ENCODE measurements at regions not wholly inside any gene's neighbourhood (a gene's known extent, or its start where the extent isn't known, plus 50 kb on each side); places are given as distances from the start of the nearest gene placed in this dataset.

- DNase-seq (no peak), ATAC-seq (no peak)
- intact Hi-C loops (cut with DNase I) = no loop called here
These were observed 264.5 kb downstream of the TTLL7 start for GRCh38 chr1:83734420-83734819.

GRCh38 chr1:83725735-83726360, 273.1 kb downstream of the TTLL7 start:
- no peaks in the 10 kb centered on the region for H3K9me3 ChIP-seq
- no peak for DNase-seq
- ATAC-seq = no peak
- intact Hi-C loops (cut with DNase I) = no loop called here
- 89% methylated on average over 5 of the region's 5 CpGs for WGBS (ENCODE audit: insufficient coverage, low coverage, low lambda C conversion rate, missing lambda C conversion rate)
- H3K4me1 ChIP-seq = no peaks in the 10 kb centered on the region
- no peak overlapping the region for H3K27ac ChIP-seq
- no peak for TF ChIP-seq CTCF (IDR thresholded peaks at IDR 0.05)
- no peak for TF ChIP-seq POLR2A (IDR thresholded peaks at IDR 0.05)
- no peaks in the 10 kb centered on the region for H3K27me3 ChIP-seq
- H3K4me3 ChIP-seq = no peak overlapping the region
- no peaks in the 10 kb centered on the region for H3K36me3 ChIP-seq

More at GRCh38 chr1:83734420-83734819, 264.5 kb downstream of the TTLL7 start:
- Histone ChIP-seq H3K4me1 (no peaks in the 10 kb centered on the region), H3K27me3 (no peaks in the 10 kb centered on the region), H3K36me3 (no peaks in the 10 kb centered on the region), H3K9me3 (no peaks in the 10 kb centered on the region), H3K27ac (no peak overlapping the region), H3K4me3 (no peak overlapping the region)
- no peak for TF ChIP-seq CTCF (IDR thresholded peaks at IDR 0.05)
- TF ChIP-seq POLR2A (IDR thresholded peaks at IDR 0.05) = no peak
- 93% methylated on average over 11 of the region's 13 CpGs for WGBS (ENCODE audit: insufficient coverage, low coverage, low lambda C conversion rate, missing lambda C conversion rate)

GRCh38 chr1:83718338-83718737, 280.6 kb downstream of the TTLL7 start:
- H3K27ac ChIP-seq = no peak overlapping the region
- no peak for DNase-seq
- no peaks in the 10 kb centered on the region for H3K36me3 ChIP-seq
- H3K4me3 ChIP-seq = no peak overlapping the region
- H3K4me1 ChIP-seq = no peaks in the 10 kb centered on the region
- no peaks in the 10 kb centered on the region for H3K9me3 ChIP-seq
- WGBS (ENCODE audit: insufficient coverage, low coverage, low lambda C conversion rate, missing lambda C conversion rate) = 86% methylated on average over 6 of the region's 6 CpGs
- TF ChIP-seq CTCF (IDR thresholded peaks at IDR 0.05) (no peak), POLR2A (IDR thresholded peaks at IDR 0.05) (no peak)
- H3K27me3 ChIP-seq = no peaks in the 10 kb centered on the region
- intact Hi-C loops (cut with DNase I) = no loop called here
- ATAC-seq = no peak

GRCh38 chr1:83717785-83718184, 281.1 kb downstream of the TTLL7 start:
- ATAC-seq = no peak
- DNase-seq = no peak
- Histone ChIP-seq H3K4me3 (no peak overlapping the region), H3K9me3 (no peaks in the 10 kb centered on the region), H3K27me3 (no peaks in the 10 kb centered on the region), H3K36me3 (no peaks in the 10 kb centered on the region), H3K4me1 (no peaks in the 10 kb centered on the region), H3K27ac (no peak overlapping the region)
- TF ChIP-seq POLR2A (IDR thresholded peaks at IDR 0.05) (no peak), CTCF (IDR thresholded peaks at IDR 0.05) (no peak)
- 83% methylated on average over 4 of the region's 4 CpGs for WGBS (ENCODE audit: insufficient coverage, low coverage, low lambda C conversion rate, missing lambda C conversion rate)
- intact Hi-C loops (cut with DNase I) = no loop called here

- DNase-seq (no peak), ATAC-seq (no peak)
- intact Hi-C loops (cut with DNase I) = no loop called here
- H3K9me3 ChIP-seq = no peaks in the 10 kb centered on the region
- no peak for TF ChIP-seq POLR2A (IDR thresholded peaks at IDR 0.05)
- no peak for TF ChIP-seq CTCF (IDR thresholded peaks at IDR 0.05)
- no peak overlapping the region for H3K27ac ChIP-seq
- H3K4me1 ChIP-seq = no peaks in the 10 kb centered on the region
- no peaks in the 10 kb centered on the region for H3K36me3 ChIP-seq
- H3K27me3 ChIP-seq = no peaks in the 10 kb centered on the region
- 100% methylated on average over 1 of the region's 3 CpGs for WGBS (ENCODE audit: insufficient coverage, low coverage, low lambda C conversion rate, missing lambda C conversion rate)
- no peak overlapping the region for H3K4me3 ChIP-seq
These were observed 282.3 kb downstream of the TTLL7 start for GRCh38 chr1:83716641-83717040.

Data from right lobe of liver (tissue), 6 donors.